GM12865 (cell line): ENCODE measurements at regions not wholly inside any gene's neighbourhood (a gene's known extent, or its start where the extent isn't known, plus 50 kb on each side); places are given as distances from the start of the nearest gene placed in this dataset.

Source experiments
- DNase-seq: peaks from one replicate; pipeline ENCODE4 v3.0.0; 2010; ENCODE audit warnings: low read depth
- H3K4me3 ChIP-seq: 2 replicates; pipeline ENCODE4 v1.5.1; 2011; ENCODE audit warnings: mild to moderate bottlenecking, low read depth, low read length, control low read depth
- TF ChIP-seq, protein P1 (sequence below): IDR thresholded peaks from 2 replicates; pipeline ENCODE4 v1.5.1; 2011; ENCODE audit warnings: low read length, control low read depth, low read depth, inconsistent platforms; ENCODE audit not compliant: insufficient read depth; ENCODE audit errors: missing control alignments

DNA sequence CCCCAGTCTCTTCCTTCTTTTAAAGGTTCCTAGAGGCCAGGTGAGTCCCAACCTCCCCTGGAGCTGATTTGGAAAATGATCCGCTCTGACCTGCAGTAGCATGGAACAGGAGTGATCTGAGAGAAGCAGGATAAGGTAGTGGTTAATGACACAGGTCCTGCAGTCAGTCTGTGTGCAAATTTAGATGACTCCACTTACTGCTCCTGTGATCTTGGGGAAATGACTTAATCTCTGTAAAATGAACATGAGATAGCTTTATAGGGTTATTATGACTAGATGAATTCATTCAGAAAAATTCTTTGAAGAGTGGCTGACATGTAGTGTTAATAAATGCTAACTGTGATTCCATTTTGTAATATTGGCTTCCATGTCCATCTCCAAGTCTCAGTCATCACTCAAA is 374.9 kb upstream of the CAMK1G start:
- no peak overlapping the region for H3K4me3 ChIP-seq
- TF ChIP-seq, protein P1, sequence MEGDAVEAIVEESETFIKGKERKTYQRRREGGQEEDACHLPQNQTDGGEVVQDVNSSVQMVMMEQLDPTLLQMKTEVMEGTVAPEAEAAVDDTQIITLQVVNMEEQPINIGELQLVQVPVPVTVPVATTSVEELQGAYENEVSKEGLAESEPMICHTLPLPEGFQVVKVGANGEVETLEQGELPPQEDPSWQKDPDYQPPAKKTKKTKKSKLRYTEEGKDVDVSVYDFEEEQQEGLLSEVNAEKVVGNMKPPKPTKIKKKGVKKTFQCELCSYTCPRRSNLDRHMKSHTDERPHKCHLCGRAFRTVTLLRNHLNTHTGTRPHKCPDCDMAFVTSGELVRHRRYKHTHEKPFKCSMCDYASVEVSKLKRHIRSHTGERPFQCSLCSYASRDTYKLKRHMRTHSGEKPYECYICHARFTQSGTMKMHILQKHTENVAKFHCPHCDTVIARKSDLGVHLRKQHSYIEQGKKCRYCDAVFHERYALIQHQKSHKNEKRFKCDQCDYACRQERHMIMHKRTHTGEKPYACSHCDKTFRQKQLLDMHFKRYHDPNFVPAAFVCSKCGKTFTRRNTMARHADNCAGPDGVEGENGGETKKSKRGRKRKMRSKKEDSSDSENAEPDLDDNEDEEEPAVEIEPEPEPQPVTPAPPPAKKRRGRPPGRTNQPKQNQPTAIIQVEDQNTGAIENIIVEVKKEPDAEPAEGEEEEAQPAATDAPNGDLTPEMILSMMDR, result no peak
- DNase-seq, result no peak

- no peak for DNase-seq
- TF ChIP-seq, protein P1, result no peak
- H3K4me3 ChIP-seq, result no peak overlapping the region
Observed at GRCh38 chr1:209213989-209214388, 369.5 kb upstream of the CAMK1G start.

DNA sequence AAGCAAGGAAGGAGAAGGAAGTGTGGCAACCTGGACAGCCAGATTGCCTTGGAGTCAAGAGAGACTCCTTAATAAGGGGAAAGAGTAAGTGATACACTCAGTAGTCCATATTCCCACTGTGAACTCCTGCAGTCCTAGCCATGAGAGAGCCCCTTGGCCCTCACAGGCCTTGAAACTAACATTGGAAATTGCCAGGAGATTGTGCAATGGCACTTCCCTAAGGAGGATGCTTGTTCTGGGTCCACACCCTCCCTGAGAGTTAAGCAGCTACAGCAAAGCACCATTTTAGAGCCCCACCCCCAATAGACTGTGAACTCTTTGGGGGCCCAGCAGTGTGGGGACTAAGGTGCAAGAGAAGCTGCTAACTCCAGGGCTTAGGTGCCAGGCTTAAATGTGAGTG is 367.7 kb upstream of the CAMK1G start:
- no peak for DNase-seq
- TF ChIP-seq, protein P1, result no peak
- no peak overlapping the region for H3K4me3 ChIP-seq

- TF ChIP-seq, protein P1, result no peak
- no peak overlapping the region for H3K4me3 ChIP-seq
- no peak for DNase-seq
Observed at GRCh38 chr1:209218113-209218512, 365.4 kb upstream of the CAMK1G start.

DNA sequence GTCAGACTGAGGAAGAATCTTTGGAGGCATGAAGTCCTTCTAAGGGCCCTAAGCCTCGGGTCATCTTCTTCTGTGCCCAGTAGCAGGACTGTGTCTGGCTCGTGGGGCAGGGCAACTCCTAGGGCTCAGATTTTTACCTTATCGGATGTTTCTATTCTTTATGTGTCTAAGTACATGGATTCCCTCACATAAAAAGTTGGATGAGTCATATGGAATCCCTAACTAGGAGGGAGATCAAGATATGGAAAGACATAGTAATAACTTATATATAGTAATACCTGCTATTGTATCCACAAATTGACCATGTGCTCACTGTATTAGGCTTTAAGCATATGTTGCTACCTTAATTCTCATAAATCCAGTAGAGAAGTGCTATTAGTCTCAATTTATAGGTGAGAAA is 364.5 kb upstream of the CAMK1G start:
- DNase-seq, result no peak
- TF ChIP-seq, protein P1, result no peak
- H3K4me3 ChIP-seq, result no peak overlapping the region

DNA sequence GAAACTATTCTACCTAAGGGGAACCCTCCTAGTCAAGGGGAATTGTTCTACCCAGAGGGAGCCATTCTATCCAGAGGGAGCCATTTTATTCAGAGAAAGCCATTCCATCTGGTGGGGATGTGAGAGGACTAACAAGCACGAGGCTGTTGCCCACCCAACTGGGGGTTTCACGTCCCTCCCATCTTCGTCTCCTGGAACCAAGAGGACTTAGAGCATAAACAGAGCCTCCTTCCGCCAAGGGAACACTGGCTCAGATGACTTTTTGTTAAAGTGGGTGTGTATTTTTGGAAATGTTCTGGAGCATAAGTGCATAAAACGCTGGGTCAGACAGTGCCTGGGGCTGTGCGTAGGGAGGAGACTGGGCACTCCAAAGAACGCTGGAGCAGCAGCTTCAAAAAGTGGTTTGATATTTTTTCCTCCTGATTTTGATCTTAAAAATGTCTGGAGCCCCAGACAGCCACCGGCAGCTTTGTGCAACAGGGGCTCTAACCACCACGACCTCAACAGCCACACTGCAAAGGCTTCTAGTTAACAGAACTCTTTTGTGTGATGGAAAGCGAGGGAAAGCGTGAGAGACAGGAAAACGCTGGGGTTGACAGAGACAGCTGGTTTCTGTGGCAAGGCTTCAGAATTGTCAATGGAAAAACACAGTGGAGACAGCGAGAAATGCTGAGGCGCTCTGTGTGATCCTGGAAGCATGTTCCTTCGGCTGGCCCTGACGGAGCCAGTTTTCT is 363.6 kb upstream of the CAMK1G start:
- TF ChIP-seq, protein P1, result no peak
- H3K4me3 ChIP-seq, result no peak overlapping the region
- no peak for DNase-seq

GRCh38 chr1:209222826-209223225 is 360.7 kb upstream of the CAMK1G start:
- TF ChIP-seq, protein P1, result no peak
- no peak for DNase-seq
- no peak overlapping the region for H3K4me3 ChIP-seq
